ENCODE measurements at regions not wholly inside any gene's neighbourhood (a gene's known extent, or its start where the extent isn't known, plus 50 kb on each side); places are given as distances from the start of the nearest gene placed in this dataset.
A peak's percentile ranks its signal among the peaks of the same experiment; 100 is the strongest.
"Not testable (repeated sequence)": the region's sequence is repeated elsewhere in the genome, so short reads cannot be mapped to it uniquely, and the experiment has no call there.

DNA sequence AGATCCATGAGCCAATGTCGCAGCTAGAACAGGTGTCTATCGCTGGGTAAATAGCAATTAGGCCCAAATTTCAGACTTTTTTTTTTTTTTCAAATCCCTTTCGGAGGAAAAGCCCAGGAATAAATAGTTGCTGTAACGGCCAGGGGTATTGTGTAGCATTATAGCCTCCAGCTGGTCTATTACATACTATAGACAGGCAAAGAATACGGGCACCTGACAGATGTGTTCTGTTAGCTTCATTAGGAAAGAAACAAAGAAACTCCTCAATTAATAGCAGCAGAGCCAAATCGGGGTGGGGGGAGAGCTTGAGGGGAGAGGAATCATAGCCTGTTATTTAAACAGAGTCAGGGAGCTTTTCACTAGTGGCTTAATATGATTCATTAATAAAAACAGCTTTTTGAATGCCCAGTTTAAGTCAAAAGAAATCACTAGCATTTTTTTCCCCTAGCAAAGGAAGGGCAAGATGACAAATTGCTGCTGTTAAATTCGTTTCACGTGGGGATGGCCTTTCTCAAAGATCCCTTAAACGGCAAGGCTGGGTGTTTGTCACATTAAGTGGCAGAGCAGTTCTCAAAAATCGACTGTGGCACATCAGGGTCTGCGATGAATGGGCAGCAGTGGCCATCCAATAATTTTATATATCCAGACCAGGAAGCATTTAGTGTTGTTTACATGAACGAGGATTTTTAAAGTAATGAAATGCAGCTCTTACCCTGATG, 139.4 kb downstream of the ID4 start:
- DNase-seq (ENCODE audit: low read depth) = no peak

- no peak for DNase-seq (ENCODE audit: low read depth)
These were observed 141.9 kb downstream of the ID4 start for GRCh38 chr6:19979059-19979458.

DNA sequence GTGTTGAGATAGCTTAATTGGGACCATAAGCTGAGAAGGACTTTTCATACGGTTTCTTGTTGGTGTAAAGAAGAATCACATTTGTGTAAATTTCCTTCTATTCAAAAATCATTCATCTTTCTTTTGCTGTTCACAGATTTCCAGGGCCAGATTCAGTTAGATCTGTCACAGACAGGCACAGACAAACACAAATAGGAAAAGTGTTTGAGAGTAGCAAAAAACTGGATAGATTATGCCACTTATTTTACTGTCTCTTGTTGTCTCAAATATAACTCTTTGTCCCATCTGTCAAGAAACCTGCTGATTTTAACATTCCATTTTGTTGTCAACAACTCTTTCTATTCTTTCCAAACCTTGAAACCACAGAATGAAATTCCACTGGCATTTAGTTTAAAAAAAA, 142.8 kb downstream of the ID4 start:
- no peak for DNase-seq (ENCODE audit: low read depth)

- no peak for DNase-seq (ENCODE audit: low read depth)
These were observed 146.2 kb downstream of the ID4 start for GRCh38 chr6:19983374-19983773.

DNA sequence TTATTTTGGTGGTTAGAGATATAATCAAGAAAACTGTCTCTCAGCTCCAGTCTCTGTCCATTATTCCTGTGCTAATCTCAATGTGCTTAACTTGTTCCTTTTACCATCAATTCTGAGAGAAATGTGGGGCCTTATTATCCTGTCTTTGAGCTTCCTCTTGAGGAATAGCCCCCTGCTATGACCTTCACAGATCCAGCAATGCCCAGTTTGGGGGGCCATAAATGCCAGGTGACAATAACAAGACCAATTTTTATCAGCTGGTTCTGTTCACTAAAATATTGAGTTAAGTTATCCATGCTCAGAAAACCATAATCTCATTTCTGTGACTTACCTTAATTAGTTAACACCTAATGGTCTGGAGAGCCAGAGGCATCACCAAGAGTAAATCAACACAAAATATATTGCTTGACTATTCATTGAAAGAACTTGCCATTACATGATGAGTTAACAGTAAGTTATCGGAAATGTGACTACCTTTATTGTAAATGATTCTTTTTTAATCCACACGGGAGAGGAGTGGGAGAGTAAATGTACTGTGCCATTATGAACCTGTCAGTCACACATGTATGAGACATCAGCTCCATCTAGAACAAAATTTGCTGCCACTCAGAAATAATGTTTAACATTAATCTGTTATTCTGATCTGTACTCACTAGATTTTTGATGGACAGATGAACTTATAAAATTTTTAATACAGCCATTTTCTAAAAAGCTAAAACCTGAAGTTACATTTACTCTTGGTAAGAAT, 149.7 kb downstream of the ID4 start:
- DNase-seq (ENCODE audit: low read depth) = no peak

- peak; percentile 31 for DNase-seq (ENCODE audit: low read depth)
These were observed 151.4 kb downstream of the ID4 start for GRCh38 chr6:19988555-19988954.

DNA sequence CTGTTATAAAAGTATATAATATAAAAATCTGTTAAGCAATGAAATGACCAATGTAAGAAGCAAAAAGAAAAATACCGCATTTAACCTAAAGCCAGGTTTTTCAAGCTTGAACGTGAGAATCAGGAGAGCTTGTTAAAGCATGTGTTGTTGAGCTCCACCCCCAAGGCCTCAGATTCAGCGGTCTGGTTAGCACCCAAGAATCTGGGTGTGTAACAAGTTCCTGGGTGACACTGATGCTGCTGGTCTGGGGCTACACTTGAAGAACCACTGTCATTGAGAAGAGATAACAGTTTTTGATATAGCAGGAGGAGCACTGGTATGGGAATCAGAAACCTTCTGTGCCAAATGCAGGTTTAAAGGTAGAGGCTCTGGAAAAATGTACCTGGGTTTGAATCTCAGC, 154.0 kb downstream of the ID4 start:
- no peak for DNase-seq (ENCODE audit: low read depth)

- DNase-seq (ENCODE audit: low read depth) = no peak
These were observed 157.7 kb downstream of the ID4 start for GRCh38 chr6:19994909-19995308.

- DNase-seq (ENCODE audit: low read depth) = no peak
These were observed 158.5 kb downstream of the ID4 start for GRCh38 chr6:19995575-19996257.

GRCh38 chr6:19997104-19997503, 159.9 kb downstream of the ID4 start:
- DNase-seq (ENCODE audit: low read depth) = no peak

DNA sequence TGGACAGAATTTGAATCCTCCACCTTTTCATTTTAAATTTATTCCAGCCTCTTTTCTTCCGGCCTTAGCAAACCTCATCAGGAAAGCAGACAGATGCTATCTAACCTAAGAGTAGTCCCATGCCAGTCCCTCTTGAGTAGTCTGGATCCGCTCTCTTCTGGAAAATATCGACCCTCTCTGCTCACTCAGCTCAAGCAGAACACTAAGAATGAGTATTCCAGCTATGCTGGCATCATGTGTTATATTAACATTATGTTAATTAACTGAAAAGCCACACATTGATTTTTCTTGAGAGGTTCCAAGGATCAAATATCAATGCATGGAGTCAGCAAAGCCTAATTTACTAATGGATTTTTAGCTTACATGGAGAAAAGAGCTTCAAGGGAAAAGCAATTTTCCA, 161.4 kb downstream of the ID4 start:
- DNase-seq (ENCODE audit: low read depth) = no peak

- peak; percentile 8 for DNase-seq (ENCODE audit: low read depth)
These were observed 162.4 kb downstream of the ID4 start for GRCh38 chr6:19999319-20000191.

DNA sequence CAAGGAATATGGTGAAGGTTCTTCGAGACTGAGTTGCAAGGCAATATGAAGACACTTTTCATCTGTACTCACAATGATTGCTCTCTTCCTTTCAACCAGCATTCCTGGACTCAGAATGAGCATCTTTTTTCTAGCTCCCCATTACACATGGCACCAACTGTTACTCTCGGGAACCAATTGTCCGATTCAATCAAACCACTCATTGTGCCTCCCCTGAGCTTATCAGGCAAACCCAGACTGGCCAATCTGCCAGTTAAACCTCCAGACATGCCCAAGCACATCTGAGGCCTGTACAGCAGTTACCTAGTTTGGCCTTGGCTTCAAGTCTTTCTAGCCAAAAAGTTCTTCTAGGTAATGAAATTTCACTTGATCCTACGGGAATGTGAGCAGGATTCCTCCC, 164.1 kb downstream of the ID4 start:
- no peak for DNase-seq (ENCODE audit: low read depth)

DNA sequence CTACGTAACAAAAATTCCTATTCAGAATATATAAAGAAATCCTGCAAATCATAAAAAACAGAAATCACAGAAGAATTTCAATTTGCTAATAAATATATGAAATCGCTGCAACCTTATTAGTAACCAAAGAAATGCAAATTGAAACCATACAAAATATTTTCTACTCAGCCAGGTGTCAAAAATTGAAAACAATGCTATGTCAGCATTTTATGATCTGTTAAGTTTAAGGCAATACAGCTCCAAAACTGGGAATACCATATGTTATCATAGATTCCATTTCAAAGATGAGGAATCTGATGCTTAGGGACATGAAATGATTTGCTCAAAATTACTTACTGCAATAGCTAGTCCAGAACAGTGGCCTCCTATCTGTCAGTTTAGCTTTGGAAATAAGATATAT, 168.9 kb downstream of the ID4 start:
- DNase-seq (ENCODE audit: low read depth) = no peak

GRCh38 chr6:20008131-20008530, 171.0 kb downstream of the ID4 start:
- DNase-seq (ENCODE audit: low read depth) = no peak

DNA sequence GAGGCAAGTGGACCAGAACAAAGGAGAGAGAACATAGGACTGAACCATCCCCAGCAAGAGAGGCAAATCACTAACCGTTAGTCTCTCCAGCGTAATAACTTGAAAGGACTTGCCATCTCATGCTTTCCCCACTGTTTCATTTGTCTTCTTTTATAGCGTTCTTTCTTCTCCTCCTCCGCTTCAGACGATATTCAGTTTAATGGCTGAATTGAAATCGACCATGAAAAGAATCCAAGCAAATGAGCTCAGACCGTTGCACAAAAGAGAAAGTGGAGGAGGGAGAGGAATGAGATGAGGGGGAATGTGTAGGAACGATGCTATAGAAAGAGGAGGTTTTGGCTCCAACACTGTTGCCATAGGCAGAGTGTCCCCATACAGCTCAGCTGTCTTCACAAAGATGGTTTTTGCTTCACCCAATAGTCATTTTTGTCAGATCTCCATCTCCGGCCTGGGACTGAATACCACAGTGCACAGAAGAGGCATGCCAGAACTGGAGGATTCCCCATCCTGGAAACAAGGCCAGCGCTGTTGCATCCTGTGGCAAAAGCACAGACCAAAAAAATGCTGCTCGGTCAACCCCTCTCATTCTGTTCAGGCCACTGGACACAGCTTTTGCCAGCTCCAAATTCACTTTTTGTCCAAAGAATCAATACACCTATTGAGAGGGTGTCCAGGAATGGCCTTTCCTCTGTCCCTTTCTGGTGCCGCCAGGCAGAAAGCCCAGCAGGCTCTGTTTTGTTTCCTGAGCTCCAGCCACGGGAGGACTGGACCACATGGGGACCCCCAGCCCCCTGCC, 176.1 kb downstream of the ID4 start:
- no peak for DNase-seq (ENCODE audit: low read depth)

DNA sequence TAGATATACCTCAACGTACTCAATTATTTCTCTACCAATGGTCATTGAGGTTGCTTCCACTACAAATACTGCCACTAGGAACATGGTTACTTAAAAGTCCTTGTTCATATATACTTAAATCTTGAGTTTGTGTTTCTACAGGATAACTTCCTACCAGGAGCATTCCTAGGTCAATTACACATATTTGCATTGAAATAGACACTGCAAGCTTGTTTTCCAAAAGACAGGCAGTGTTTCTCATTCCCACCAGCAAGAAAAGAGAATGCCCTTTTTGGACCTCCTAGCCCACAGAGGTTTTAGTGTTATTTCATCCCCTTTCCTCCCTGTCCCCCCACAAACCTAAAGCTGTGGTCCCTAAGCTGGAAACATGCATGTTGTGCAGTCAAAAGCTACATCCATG, 177.3 kb downstream of the ID4 start:
- no peak for DNase-seq (ENCODE audit: low read depth)

DNA sequence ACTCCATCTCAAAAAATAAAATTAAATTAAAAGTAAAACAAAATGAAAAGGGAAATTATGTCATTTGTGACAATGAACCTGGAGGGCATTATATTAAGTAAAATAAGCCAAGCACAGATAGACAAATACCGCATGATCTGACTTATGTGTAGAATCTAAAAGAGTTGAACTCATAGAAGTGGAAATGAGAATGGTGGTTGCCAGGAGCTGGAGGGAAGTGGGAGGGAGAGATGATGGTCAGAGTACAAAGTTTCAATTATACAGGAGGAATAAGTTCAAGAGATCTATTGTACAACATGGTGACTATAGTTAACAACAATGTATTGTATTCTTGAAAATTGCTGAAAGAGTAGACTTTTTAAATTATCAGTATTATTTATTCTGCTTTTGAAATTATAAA, 183.4 kb downstream of the ID4 start:
- no peak for DNase-seq (ENCODE audit: low read depth)

DNA sequence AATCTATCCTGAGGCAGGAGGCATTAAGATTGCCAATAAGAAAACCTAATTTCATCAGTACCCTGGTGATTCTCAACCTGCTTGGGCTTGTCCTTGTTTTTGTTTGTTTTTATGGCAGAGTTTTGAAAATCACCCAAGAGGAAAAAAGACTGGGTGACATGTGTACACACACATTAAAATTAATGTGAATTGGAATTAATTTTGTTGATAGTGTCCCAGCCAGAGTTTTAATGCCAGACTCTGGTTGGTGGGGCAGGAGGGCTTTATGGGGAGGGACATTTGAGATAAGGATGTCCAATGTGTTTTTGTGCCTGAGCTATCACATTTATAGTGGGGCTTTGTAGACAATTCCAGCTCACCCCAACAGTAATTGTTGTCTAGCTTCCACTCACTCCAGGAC, 184.6 kb downstream of the ID4 start:
- no peak for DNase-seq (ENCODE audit: low read depth)

- not testable (repeated sequence) for DNase-seq (ENCODE audit: low read depth)
These were observed 186.6 kb downstream of the ID4 start for GRCh38 chr6:20023549-20024315.

- DNase-seq (ENCODE audit: low read depth) = no peak
These were observed 187.1 kb downstream of the ID4 start for GRCh38 chr6:20024316-20024673.
